ENCODE measurements at regions not wholly inside any gene's neighbourhood (a gene's known extent, or its start where the extent isn't known, plus 50 kb on each side); places are given as distances from the start of the nearest gene placed in this dataset.

GRCh38 chr1:68706639-68707317 lies 209.9 kb upstream of the DEPDC1 start:
- TF ChIP-seq POLR2AphosphoS5 (IDR thresholded peaks at IDR 0.05; ENCODE audit: low read depth): no peak
- no peak for TF ChIP-seq CTCF (IDR thresholded peaks at IDR 0.05; ENCODE audit: insufficient read depth, low read length)
- no peak for TF ChIP-seq SPI1 (IDR thresholded peaks at IDR 0.05; ENCODE audit: borderline replicate concordance, low read depth)
- TF ChIP-seq REST (IDR thresholded peaks at IDR 0.05; ENCODE audit: insufficient replicate concordance, low read depth): no peak

Data from HL-60 (cell line).